ENCODE measurements at regions not wholly inside any gene's neighbourhood (a gene's known extent, or its start where the extent isn't known, plus 50 kb on each side); places are given as distances from the start of the nearest gene placed in this dataset.

- TF ChIP-seq GATA2 (IDR thresholded peaks at IDR 0.05; ENCODE audit: low read depth, low read length): no peak
- no peak for TF ChIP-seq GATA3 (IDR thresholded peaks at IDR 0.05; ENCODE audit: low read depth, low read length)
Observed at GRCh38 chr7:84783141-84783778, 403.6 kb downstream of the SEMA3D start.

All from SH-SY5Y (cell line).